ENCODE measurements at regions not wholly inside any gene's neighbourhood (a gene's known extent, or its start where the extent isn't known, plus 50 kb on each side); places are given as distances from the start of the nearest gene placed in this dataset.

DNA sequence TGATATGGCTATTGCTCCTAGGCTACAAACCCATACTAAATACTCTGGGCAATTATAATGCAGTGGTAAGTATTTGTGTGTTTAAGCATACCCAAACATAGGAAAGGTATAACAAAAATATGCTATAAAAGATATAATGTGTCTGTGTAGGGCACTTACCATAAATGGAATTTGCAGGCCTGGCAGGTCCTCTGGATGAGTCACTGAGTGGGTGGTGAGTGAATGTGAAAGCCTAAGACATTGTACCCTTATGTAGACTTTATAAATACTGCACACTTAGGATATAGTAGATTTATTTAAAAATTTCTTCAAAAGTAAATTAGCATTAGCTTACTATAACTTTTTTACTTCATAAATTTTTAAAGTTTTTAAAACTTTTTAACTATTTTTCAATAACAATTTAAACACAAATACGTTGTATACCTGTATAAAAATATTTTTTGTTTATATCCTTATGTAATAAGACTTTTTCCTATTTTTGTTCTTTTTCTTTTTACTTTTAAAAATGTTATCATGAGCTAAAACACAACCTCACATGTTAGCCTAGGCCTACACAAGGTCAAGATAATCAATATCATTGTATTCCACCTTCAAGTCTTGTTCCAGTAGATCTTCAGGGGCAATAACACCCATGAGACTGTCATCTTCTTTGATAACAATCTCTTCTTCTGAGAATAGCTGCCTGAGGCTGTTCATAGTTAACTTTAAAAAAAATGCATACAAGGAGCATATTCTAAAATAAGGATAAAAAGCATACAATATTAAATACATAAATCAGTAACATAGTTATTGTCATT is 306.3 kb upstream of the RGS18 start:
- DNase-seq, result peak; percentile 19

DNA sequence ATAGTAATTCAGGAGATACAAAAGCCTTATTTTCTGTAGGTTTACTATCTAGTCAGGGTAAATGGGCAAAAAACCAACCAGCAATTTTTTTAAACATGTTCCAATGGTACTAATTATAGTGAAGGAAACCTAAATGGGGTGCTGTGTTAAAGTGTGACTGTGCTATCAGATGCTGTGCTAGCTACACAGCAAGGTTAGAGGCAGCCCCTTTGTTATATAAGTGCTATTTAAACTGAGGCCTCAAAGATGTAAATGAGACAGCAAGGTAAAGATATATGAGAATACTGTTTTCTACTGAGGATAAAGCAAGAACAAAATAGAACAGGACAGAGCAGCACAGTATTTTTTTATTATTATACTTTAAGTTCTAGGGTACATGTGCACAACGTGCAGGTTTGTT is 305.4 kb upstream of the RGS18 start:
- no peak for DNase-seq

GRCh38 chr1:191857600-191857999 is 300.7 kb upstream of the RGS18 start:
- DNase-seq, result no peak

DNA sequence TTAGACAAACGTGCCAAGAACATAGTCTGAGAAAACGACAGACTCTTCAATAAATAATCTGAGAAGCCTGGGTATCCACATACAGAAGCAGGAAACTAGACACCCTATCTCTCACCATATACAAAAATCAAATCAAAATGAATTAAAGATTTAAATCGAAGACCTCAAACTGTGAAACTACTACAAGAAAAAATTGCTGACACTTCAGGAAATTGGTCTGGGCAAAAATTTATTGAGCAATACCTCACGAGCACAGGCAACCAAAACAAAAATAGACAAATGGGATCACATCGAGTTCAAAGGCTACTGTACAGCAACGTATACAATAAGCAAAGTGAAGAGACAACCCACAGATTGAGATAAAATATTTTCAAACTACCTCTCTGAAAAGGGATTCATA is 292.8 kb upstream of the RGS18 start:
- no peak for DNase-seq

DNA sequence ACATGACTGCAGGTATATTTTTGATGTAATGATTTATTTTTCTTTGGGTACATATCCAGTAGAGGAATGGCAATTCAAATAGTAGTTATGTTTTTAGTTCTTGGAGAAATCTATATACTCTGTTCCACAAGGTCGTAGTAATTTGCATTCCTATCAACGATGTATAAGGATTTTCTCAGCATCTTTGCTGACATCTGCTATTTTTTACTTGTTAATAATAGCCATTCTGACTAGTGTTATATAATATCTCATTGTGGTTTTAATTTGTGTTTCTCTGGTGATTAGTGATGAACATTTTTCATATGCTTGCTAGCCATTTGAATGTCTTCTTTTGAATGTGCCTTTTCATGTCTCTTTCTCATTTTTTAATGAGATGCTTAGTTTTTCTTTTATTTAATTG is 292.1 kb upstream of the RGS18 start:
- DNase-seq, result no peak

- no peak for DNase-seq
These were observed 288.4 kb upstream of the RGS18 start for GRCh38 chr1:191869790-191870312.

DNA sequence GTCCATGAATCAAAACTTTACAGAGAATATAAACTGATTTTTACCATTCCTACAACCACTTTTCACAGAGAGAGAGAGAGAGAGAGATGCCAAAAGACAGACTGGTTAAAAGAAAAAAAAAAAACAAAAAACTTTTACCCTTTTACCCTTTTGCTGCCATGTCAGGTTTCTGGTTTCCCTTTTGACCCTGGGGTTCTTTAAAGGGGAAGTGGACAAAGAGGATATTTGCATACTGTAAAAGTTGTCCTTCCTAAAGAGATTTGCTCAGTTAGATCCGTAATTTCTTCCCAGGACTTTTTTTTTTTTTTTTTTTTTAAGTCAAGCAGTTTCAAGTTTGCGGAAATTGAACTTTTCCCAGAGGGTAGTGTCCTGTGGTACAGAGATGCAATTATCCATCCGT is 287.8 kb upstream of the RGS18 start:
- no peak for DNase-seq

DNA sequence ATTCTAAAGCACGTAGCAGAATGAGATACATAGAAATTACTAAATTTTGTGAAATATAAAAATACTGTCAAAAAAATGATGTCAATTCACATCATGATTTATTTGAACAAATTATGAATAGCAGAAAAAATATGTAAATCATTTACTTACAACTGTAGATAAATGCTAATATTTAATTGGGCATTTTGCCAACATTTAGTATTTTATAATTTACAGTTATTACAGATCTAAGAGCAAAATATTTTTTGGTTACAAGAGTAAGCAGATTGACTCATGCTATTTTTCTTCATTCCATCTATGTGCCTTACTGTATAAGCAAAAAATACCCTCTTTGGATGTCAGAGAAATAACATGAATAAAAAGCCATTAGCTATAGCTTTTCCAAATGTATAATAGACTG is 282.3 kb upstream of the RGS18 start:
- no peak for DNase-seq

GRCh38 chr1:191876631-191877030 is 281.6 kb upstream of the RGS18 start:
- DNase-seq, result no peak

- no peak for DNase-seq
These were observed 275.4 kb upstream of the RGS18 start for GRCh38 chr1:191882870-191883269.

GRCh38 chr1:191886977-191887376 is 271.3 kb upstream of the RGS18 start:
- DNase-seq, result no peak

- DNase-seq, result peak; percentile 69
These were observed 269.2 kb upstream of the RGS18 start for GRCh38 chr1:191888996-191889622.

- DNase-seq, result no peak
These were observed 268.6 kb upstream of the RGS18 start for GRCh38 chr1:191889623-191890003.

- DNase-seq, result no peak
These were observed 267.7 kb upstream of the RGS18 start for GRCh38 chr1:191890433-191891088.

DNA sequence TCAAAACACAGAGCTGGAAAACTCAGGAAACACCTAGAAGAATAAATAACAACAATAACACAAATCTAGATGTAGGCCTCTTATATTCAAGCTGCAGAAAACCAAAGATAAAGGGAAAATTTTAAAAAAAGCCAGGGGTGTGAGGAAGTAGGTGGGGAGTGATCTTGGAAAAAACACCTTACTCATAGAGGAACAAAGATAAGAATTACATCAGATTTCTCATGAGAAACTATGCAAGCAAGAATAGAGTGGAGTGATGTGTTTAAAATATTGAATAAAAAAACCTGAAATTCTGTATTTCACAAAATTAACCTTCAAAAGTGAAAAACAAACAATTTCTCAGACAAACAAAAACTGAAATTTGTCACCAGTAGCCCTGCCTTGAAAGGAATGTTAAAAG is 265.5 kb upstream of the RGS18 start:
- DNase-seq, result no peak

DNA sequence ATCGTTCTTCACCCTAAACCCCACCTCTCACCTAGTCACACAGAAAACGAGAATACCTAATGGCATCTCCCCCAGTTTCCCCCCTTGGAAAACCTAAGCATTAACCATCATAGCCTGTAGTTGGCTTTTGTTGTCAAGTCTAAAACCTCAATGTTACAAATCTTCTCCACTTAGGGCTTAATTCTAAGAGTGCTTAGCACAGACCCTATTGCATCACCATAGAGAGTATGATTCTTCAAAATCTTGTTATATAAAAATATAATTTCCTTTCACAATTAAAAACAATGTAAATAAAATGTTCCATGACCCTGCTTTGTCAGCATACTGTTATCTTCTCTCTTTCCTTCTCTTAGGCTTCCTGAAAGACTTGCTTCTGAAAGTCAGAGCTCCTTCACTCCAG is 263.2 kb upstream of the RGS18 start:
- DNase-seq, result no peak

GRCh38 chr1:191895462-191896058 is 262.7 kb upstream of the RGS18 start:
- no peak for DNase-seq

DNA sequence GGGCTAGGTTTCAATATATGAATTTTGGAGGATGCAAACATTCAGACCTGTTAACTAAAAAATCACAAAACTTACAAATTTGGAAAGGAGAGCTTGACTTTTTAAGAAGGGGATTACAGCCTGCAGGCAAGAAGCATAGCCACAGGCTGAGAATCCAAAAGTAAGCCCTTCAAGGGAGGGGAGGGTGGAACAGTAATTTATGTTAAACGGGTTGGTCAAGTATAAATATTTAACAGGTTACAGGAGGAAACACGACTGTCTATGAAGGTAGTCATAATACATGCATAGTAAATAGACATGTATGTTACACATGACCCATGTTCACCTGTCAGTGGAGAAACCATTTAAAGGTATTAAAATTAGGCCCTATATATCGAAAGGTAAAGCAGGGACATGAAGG is 261.1 kb upstream of the RGS18 start:
- no peak for DNase-seq

GRCh38 chr1:191901651-191902050 is 256.6 kb upstream of the RGS18 start:
- DNase-seq, result no peak

GRCh38 chr1:191904991-191905390 is 253.3 kb upstream of the RGS18 start:
- no peak for DNase-seq

- DNase-seq, result no peak
These were observed 252.5 kb upstream of the RGS18 start for GRCh38 chr1:191905781-191906180.

- no peak for DNase-seq
These were observed 251.1 kb upstream of the RGS18 start for GRCh38 chr1:191907121-191907520.

GRCh38 chr1:191910245-191910644 is 248.0 kb upstream of the RGS18 start:
- DNase-seq, result no peak

- no peak for DNase-seq
These were observed 245.7 kb upstream of the RGS18 start for GRCh38 chr1:191912517-191912916.
